RKO (cell line): ENCODE measurements at regions not wholly inside any gene's neighbourhood (a gene's known extent, or its start where the extent isn't known, plus 50 kb on each side); places are given as distances from the start of the nearest gene placed in this dataset.

Experiments
- DNase-seq: peaks from one replicate; pipeline ENCODE4 v3.0.0-alpha.2; 2016; ENCODE audit warnings: low spot score

GRCh38 chr11:111148121-111148520, 97.4 kb upstream of the POU2AF2 start:
- no peak for DNase-seq

- no peak for DNase-seq
Measured at GRCh38 chr11:111137846-111138245, 107.7 kb upstream of the POU2AF2 start.

- no peak for DNase-seq
Measured at GRCh38 chr11:111135778-111136570, 109.6 kb upstream of the POU2AF2 start.

- DNase-seq: no peak
Measured at GRCh38 chr11:111135101-111135500, 110.4 kb upstream of the POU2AF2 start.

GRCh38 chr11:111128076-111128870, 117.3 kb upstream of the POU2AF2 start:
- no peak for DNase-seq

- no peak for DNase-seq
Measured at GRCh38 chr11:111124724-111125123, 120.8 kb upstream of the POU2AF2 start.

GRCh38 chr11:111123463-111124398, 121.8 kb upstream of the POU2AF2 start:
- no peak for DNase-seq

- DNase-seq: no peak
Measured at GRCh38 chr11:111120696-111121302, 124.7 kb upstream of the POU2AF2 start.

- no peak for DNase-seq
Measured at GRCh38 chr11:111120161-111120560, 125.4 kb upstream of the POU2AF2 start.

- no peak for DNase-seq
Measured at GRCh38 chr11:111119751-111120150, 125.8 kb upstream of the POU2AF2 start.

- no peak for DNase-seq
Measured at GRCh38 chr11:111115890-111116289, 129.6 kb upstream of the POU2AF2 start.

- DNase-seq: no peak
Measured at GRCh38 chr11:111114091-111114490, 131.4 kb upstream of the POU2AF2 start.

- no peak for DNase-seq
Measured at GRCh38 chr11:111112614-111113013, 132.9 kb upstream of the POU2AF2 start.

- no peak for DNase-seq
Measured at GRCh38 chr11:111107501-111107900, 138.0 kb upstream of the POU2AF2 start.

- DNase-seq: no peak
Measured at GRCh38 chr11:111106641-111107040, 138.9 kb upstream of the POU2AF2 start.

GRCh38 chr11:111105566-111105965, 140.0 kb upstream of the POU2AF2 start:
- DNase-seq: no peak

GRCh38 chr11:111104185-111104584, 141.3 kb upstream of the POU2AF2 start:
- DNase-seq: no peak

GRCh38 chr11:111101881-111102280, 143.6 kb upstream of the POU2AF2 start:
- no peak for DNase-seq

GRCh38 chr11:111099028-111099713, 146.4 kb upstream of the POU2AF2 start:
- no peak for DNase-seq

- no peak for DNase-seq
Measured at GRCh38 chr11:111098091-111098490, 147.4 kb upstream of the POU2AF2 start.

GRCh38 chr11:111097191-111097590, 148.3 kb upstream of the POU2AF2 start:
- DNase-seq: no peak
